ENCODE measurements at regions not wholly inside any gene's neighbourhood (a gene's known extent, or its start where the extent isn't known, plus 50 kb on each side); places are given as distances from the start of the nearest gene placed in this dataset.

DNA sequence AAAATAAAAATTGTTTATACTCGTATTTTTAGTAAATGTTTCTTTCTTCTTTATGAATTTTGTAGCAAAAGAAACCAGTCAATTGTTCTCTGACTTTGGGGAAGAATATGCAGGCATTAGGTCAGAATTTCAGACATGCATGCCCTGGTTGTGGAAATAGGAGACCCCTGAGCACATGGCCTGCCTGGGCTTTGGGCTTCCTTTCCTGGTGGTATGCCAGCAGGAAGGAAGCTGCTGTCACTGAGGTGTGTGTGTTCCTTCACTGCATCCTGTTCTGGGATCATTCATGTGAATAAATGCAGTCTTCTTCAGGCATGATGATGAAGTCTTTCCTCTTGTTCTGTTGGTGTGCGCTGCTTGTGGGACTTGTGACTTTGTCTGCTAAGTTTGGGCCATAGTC lies 920.2 kb upstream of the VRK2 start:
- no peak overlapping the region for H2AFZ ChIP-seq (ENCODE audit: low read length)

More for the DNA sequence above, 920.2 kb upstream of the VRK2 start:
- Histone ChIP-seq H2BK5ac (ENCODE audit: insufficient read length, low read length) (no peak overlapping the region), H3K23me2 (ENCODE audit: insufficient read length, low read depth, low read length, poor library complexity, severe bottlenecking) (no peaks in the 10 kb centered on the region), H3K27me3 (ENCODE audit: insufficient read depth, low read length) (no peaks in the 10 kb centered on the region), H3K9me3 (ENCODE audit: control insufficient read depth, low read depth, low read length) (no peaks in the 10 kb centered on the region), H3K23ac (ENCODE audit: insufficient read length, low read depth, low read length) (no peak overlapping the region), H3K27ac (ENCODE audit: insufficient read length, low read depth, low read length) (no peak overlapping the region), H2BK15ac (ENCODE audit: low read depth, low read length) (no peak overlapping the region), H4K20me1 (ENCODE audit: control insufficient read depth, insufficient read depth, insufficient read length) (no peaks in the 10 kb centered on the region), H3K56ac (ENCODE audit: insufficient read length, low read depth, low read length) (no peak overlapping the region), H4K91ac (ENCODE audit: insufficient read length, low read depth, low read length) (no peak overlapping the region), H4K8ac (replicated peaks; ENCODE audit: insufficient read length, low read depth, low read length) (no peak overlapping the region), H3K14ac (ENCODE audit: insufficient read depth, low read length) (no peak overlapping the region), H3K9ac (ENCODE audit: extremely low read depth, insufficient read length, low read length) (no peak overlapping the region), H2AK5ac (ENCODE audit: insufficient read length, low read length) (no peak overlapping the region), H3K18ac (ENCODE audit: insufficient read length, low read depth, low read length) (no peak overlapping the region), H3K79me2 (ENCODE audit: insufficient read depth, low read length) (no peaks in the 10 kb centered on the region), H3T11ph (ENCODE audit: low read length) (no peak overlapping the region), H2BK20ac (ENCODE audit: low read depth, low read length, poor library complexity, severe bottlenecking) (no peak overlapping the region), H4K5ac (ENCODE audit: insufficient read length, low read depth, low read length) (no peak overlapping the region), H2BK120ac (ENCODE audit: low read depth, low read length, poor library complexity, severe bottlenecking) (no peak overlapping the region), H3K79me1 (ENCODE audit: insufficient read depth, low read depth, low read length, poor library complexity, severe bottlenecking) (no peaks in the 10 kb centered on the region), H3K4me2 (ENCODE audit: insufficient read depth, insufficient read length, low read length) (no peak overlapping the region), H3K4me1 (ENCODE audit: insufficient read depth, low read length) (no peaks in the 10 kb centered on the region; the same call in 1 of the 2 replicates), H2BK12ac (ENCODE audit: insufficient read length, low read depth, low read length) (no peak overlapping the region), H3K4ac (ENCODE audit: low read depth, low read length) (no peak overlapping the region)
- TF ChIP-seq, protein P1, sequence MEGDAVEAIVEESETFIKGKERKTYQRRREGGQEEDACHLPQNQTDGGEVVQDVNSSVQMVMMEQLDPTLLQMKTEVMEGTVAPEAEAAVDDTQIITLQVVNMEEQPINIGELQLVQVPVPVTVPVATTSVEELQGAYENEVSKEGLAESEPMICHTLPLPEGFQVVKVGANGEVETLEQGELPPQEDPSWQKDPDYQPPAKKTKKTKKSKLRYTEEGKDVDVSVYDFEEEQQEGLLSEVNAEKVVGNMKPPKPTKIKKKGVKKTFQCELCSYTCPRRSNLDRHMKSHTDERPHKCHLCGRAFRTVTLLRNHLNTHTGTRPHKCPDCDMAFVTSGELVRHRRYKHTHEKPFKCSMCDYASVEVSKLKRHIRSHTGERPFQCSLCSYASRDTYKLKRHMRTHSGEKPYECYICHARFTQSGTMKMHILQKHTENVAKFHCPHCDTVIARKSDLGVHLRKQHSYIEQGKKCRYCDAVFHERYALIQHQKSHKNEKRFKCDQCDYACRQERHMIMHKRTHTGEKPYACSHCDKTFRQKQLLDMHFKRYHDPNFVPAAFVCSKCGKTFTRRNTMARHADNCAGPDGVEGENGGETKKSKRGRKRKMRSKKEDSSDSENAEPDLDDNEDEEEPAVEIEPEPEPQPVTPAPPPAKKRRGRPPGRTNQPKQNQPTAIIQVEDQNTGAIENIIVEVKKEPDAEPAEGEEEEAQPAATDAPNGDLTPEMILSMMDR (conservative IDR thresholded peaks at IDR 0.05), result no peak
- Mint-ChIP-seq H3K36me3 (ENCODE audit: insufficient read depth in 1 of 3, low read depth in 3 of 3) (no peaks in the 10 kb centered on the region), H3K27ac (no peak overlapping the region), H3K4me1 (no peaks in the 10 kb centered on the region), H3K4me3 (no peak overlapping the region), H3K9me3 (no peaks in the 10 kb centered on the region), H3K27me3 (ENCODE audit: low read depth) (no peaks in the 10 kb centered on the region)
- no CpG with 5 or more reads among the region's 2 CpGs for WGBS (ENCODE audit: extremely low coverage, insufficient read length, low lambda C conversion rate)
- DNase-seq, result no peak

Measured in H9 (cell line).